HepG2 (cell line): ENCODE measurements at regions not wholly inside any gene's neighbourhood (a gene's known extent, or its start where the extent isn't known, plus 50 kb on each side); places are given as distances from the start of the nearest gene placed in this dataset.

Source experiments
- ATAC-seq: fragments of 200-7000 bp; cut with Tn5 transposase; 3 replicates; pipeline ENCODE4 v1.9.1; 2020; ENCODE audit warnings: mild to moderate bottlenecking, moderate library complexity
- BruUV-seq: library from RNA; stranded (reverse); fragments of 400-500 nt; replicated peaks from 2 replicates; lab custom pipeline; 2021; lab: Mats Ljungman, UMichigan
- CTCF ChIA-PET: fragments of 300-600 bp; formaldehyde crosslinking; extraction: SDS; loops from one replicate; lab custom pipeline; 2021; ENCODE audit warnings: low total read pairs, inconsistent platforms, low intra/inter-chr PET ratio; lab: Yijun Ruan, JAX
- POLR2A ChIA-PET: fragments of 350-600 bp; sonication (Branson Sonifier 250); formaldehyde crosslinking; loops from one replicate; lab custom pipeline; 2020; ENCODE audit warnings: antibody characterized with exemption, inconsistent platforms; lab: Yijun Ruan, JAX
- DNase-seq: peaks from one replicate; pipeline ENCODE4 v3.0.0-alpha.2; 2015; ENCODE audit warnings: low spot score
- FAIRE-seq: peaks from 3 replicates; lab custom pipeline; 2011; peaks lifted over from hg19 to GRCh38; lab: Jason Lieb, UNC
- H2AFZ ChIP-seq: one replicate; pipeline ENCODE4 v1.6.1; 2011; ENCODE audit warnings: low read length, inconsistent platforms
- H3K27ac ChIP-seq: fragments of 300-600 bp; 3 replicates; pipeline ENCODE4 v1.8.0; 2011; ENCODE audit warnings: mixed run types, mild to moderate bottlenecking, mixed read lengths, low read length, inconsistent platforms; ENCODE audit not compliant: insufficient read depth; ENCODE audit errors: extremely low read length
- H3K27me3 ChIP-seq, 2 experiments: fragments of 200-600 bp in 1 of 2; 2 replicates in 1 of 2; 3 replicates in 1 of 2; pipeline versions ENCODE4 v1.6.0 to v1.8.0; 2011; ENCODE audit warnings: low read length in 2 of 2, mild to moderate bottlenecking in 2 of 2, moderate library complexity in 2 of 2, inconsistent platforms in 1 of 2; ENCODE audit not compliant: insufficient read depth in 2 of 2, control insufficient read depth in 1 of 2
- H3K36me3 ChIP-seq, 2 experiments: fragments of 200-600 bp in 1 of 2; replicated peaks in 1 of 2; 2 replicates in 1 of 2; 3 replicates in 1 of 2; pipeline versions ENCODE4 v1.5.1 to v1.8.0; 2011; ENCODE audit warnings: low read length in 2 of 2, inconsistent platforms in 1 of 2; ENCODE audit not compliant: insufficient read depth in 2 of 2, control insufficient read depth in 1 of 2
- H3K4me1 ChIP-seq: 2 replicates; pipeline ENCODE4 v1.5.1; 2012; ENCODE audit warnings: low read length, inconsistent platforms; ENCODE audit not compliant: insufficient read depth
- H3K4me2 ChIP-seq: 2 replicates; pipeline ENCODE4 v1.6.0; 2011; ENCODE audit warnings: low read depth, low read length, inconsistent platforms
- H3K4me3 ChIP-seq, 3 experiments: fragments of 200-600 bp in 1 of 3; sonication (generic), shearing (Covaris generic) in 1 of 3; replicated peaks in 1 of 3; 2 replicates each; pipeline ENCODE4 v1.5.1; 2011 to 2016; ENCODE audit warnings: low read length in 3 of 3, inconsistent platforms in 2 of 3, low read depth in 2 of 3, mild to moderate bottlenecking in 2 of 3, control low read depth in 1 of 3, mixed read lengths in 1 of 3; ENCODE audit not compliant: insufficient read depth in 1 of 3
- H3K79me2 ChIP-seq: one replicate; pipeline ENCODE4 v1.6.1; 2011; ENCODE audit warnings: low read length, inconsistent platforms; ENCODE audit not compliant: insufficient read depth
- H3K9ac ChIP-seq: 2 replicates; pipeline ENCODE4 v1.6.0; 2011; ENCODE audit warnings: mild to moderate bottlenecking, low read depth, low read length, inconsistent platforms; ENCODE audit not compliant: insufficient read depth
- H3K9me3 ChIP-seq: 2 replicates; pipeline ENCODE4 v1.5.1; 2012; ENCODE audit warnings: mild to moderate bottlenecking, low read length
- H4K20me1 ChIP-seq: 2 replicates; pipeline ENCODE4 v1.6.0; 2011; ENCODE audit warnings: inconsistent platforms, mild to moderate bottlenecking, low read length, moderate library complexity; ENCODE audit not compliant: insufficient read depth
- DNMT3B ChIP-seq: conservative IDR thresholded peaks from 2 replicates; pipeline ENCODE4 v1.6.1; 2016; ENCODE audit warnings: missing biosample characterization, control low read depth
- EZH2 ChIP-seq: conservative IDR thresholded peaks from 2 replicates; pipeline ENCODE4 v1.6.1; 2012; ENCODE audit warnings: mild to moderate bottlenecking, low read depth, low read length, moderate library complexity
- GTF2F1 ChIP-seq: fragments of 150-350 bp; IDR thresholded peaks from 2 replicates; pipeline ENCODE4 v1.6.1; 2014; ENCODE audit warnings: low read length
- HOXA7 ChIP-seq: sonication (generic); formaldehyde crosslinking; IDR thresholded peaks from 2 replicates; pipeline ENCODE4 v1.8.1; 2022; ENCODE audit warnings: mild to moderate bottlenecking, missing genetic modification reagents, moderate library complexity
- IKZF4 ChIP-seq: sonication (generic); formaldehyde crosslinking; IDR thresholded peaks from 2 replicates; pipeline ENCODE4 v1.5.1; 2020; ENCODE audit warnings: borderline replicate concordance, mild to moderate bottlenecking, low read depth, missing genetic modification reagents; ENCODE audit errors: not compliant biosample characterization
- JUND ChIP-seq: sonication (generic); formaldehyde crosslinking; IDR thresholded peaks from 2 replicates; pipeline ENCODE4 v1.8.0; 2022; ENCODE audit warnings: mild to moderate bottlenecking, missing genetic modification reagents
- KDM4B ChIP-seq: sonication (generic); formaldehyde crosslinking; IDR thresholded peaks from 2 replicates; pipeline ENCODE4 v1.4.0; 2020; ENCODE audit warnings: missing genetic modification reagents
- MYC ChIP-seq: sonication (generic); formaldehyde crosslinking; IDR thresholded peaks from 2 replicates; pipeline ENCODE4 v1.9.0; 2021; ENCODE audit warnings: missing genetic modification reagents, borderline replicate concordance
- PAWR ChIP-seq: sonication (generic); formaldehyde crosslinking; IDR thresholded peaks from 2 replicates; pipeline ENCODE4 v1.4.0; 2020; ENCODE audit warnings: missing genetic modification reagents, mild to moderate bottlenecking, borderline replicate concordance
- RBAK ChIP-seq: sonication (generic); formaldehyde crosslinking; IDR thresholded peaks from 2 replicates; pipeline ENCODE4 v1.5.1; 2020; ENCODE audit warnings: mild to moderate bottlenecking, missing genetic modification reagents
- TSC22D2 ChIP-seq: sonication (generic); formaldehyde crosslinking; IDR thresholded peaks from 2 replicates; pipeline ENCODE4 v1.5.1; 2020; ENCODE audit warnings: missing genetic modification reagents, mild to moderate bottlenecking, borderline replicate concordance
- ZBTB20 ChIP-seq: sonication (generic); formaldehyde crosslinking; IDR thresholded peaks from 2 replicates; pipeline ENCODE4 v1.8.1; 2023; ENCODE audit warnings: missing genetic modification reagents, low read depth, mild to moderate bottlenecking, borderline replicate concordance
- ZFP37 ChIP-seq: sonication (generic); formaldehyde crosslinking; IDR thresholded peaks from 2 replicates; pipeline ENCODE4 v1.4.0; 2020; ENCODE audit warnings: missing genetic modification reagents, borderline replicate concordance
- ZNF619 ChIP-seq: sonication (generic); formaldehyde crosslinking; IDR thresholded peaks from 2 replicates; pipeline ENCODE4 v1.4.0; 2020; ENCODE audit warnings: mild to moderate bottlenecking, missing genetic modification reagents
- ZSCAN20 ChIP-seq: sonication (generic); formaldehyde crosslinking; IDR thresholded peaks from 2 replicates; pipeline ENCODE4 v1.4.0; 2020; ENCODE audit warnings: missing genetic modification reagents, mild to moderate bottlenecking, borderline replicate concordance
- WGBS: methylation state at CpG from one replicate; pipeline ENCODE4 v1.1.6; 2017; ENCODE audit warnings: low lambda C conversion rate; 5-methylcytosine and 5-hydroxymethylcytosine counted together
- in situ Hi-C: cut with HindIII; loops from 2 replicates; pipeline ENCODE4 v1.10.0; 2017; ENCODE audit warnings: low pct_unique_long_range_greater_than_20kb; ENCODE audit not compliant: extremely low pct_ligation_motif_present
- intact Hi-C: fragments of 100-400 bp; cut with micrococcal nuclease; formaldehyde crosslinking; loops from one replicate; pipeline ENCODE4 v1.10.0; 2022; ENCODE audit not compliant: unreplicated experiment
- TF ChIP-seq, protein P1 (sequence below): sonication (generic); formaldehyde crosslinking; IDR thresholded peaks from 2 replicates; pipeline ENCODE4 v1.4.0; 2020; ENCODE audit warnings: missing genetic modification reagents
- TF ChIP-seq, protein P2 (sequence below): sonication (generic); formaldehyde crosslinking; IDR thresholded peaks from 2 replicates; pipeline ENCODE4 v1.8.0; 2022; ENCODE audit warnings: mild to moderate bottlenecking, missing genetic modification reagents, moderate library complexity
- TF ChIP-seq, protein P3 (sequence below): sonication (generic); formaldehyde crosslinking; conservative IDR thresholded peaks from 2 replicates; pipeline ENCODE4 v1.5.0; 2020; ENCODE audit warnings: missing genetic modification reagents

DNA sequence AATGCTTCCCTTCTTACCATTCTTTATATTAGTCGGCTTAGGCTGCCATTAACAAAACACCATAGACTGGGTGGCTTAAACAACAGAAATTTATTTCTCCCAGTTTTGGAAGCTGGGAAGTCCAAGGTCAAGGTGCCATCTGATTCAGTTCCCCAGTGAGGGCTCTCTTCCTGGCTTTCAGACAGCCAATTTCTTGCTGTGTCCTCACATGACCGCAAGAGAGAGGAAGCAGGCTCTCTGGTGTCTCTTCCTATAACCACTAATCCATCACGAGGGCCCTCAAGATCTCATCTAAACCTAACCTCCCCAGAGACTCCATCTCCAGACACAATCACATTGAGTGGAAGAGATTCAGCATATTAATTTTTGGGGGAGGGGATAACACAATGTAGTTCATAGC lies 193.0 kb upstream of the SGK1 start:
- ATAC-seq (no peak), DNase-seq (no peak), FAIRE-seq (no peak)
- no peaks in the 10 kb centered on the region for H3K9me3 ChIP-seq
- WGBS: 46% methylated on average over 3 of the region's 3 CpGs
- intact Hi-C loops: no loop called here
- no peak overlapping the region for H2AFZ ChIP-seq
- no TSS peak for BruUV-seq
- ChIA-PET POLR2A (no interaction called here), CTCF (no interaction called here)
- H3K4me3 ChIP-seq: no peak overlapping the region
- H3K27ac ChIP-seq: no peak overlapping the region
- H3K4me2 ChIP-seq: no peak overlapping the region
- H3K4me1 ChIP-seq: no peaks in the 10 kb centered on the region
- H4K20me1 ChIP-seq: no peaks in the 10 kb centered on the region
- H3K36me3 ChIP-seq: no peaks in the 10 kb centered on the region
- no peaks in the 10 kb centered on the region for H3K79me2 ChIP-seq
- in situ Hi-C loops: no loop called here
- no peaks in the 10 kb centered on the region for H3K27me3 ChIP-seq
- TF ChIP-seq DNMT3B (CRISPR knock-in tag) (no peak), ZNF619 (CRISPR knock-in tag) (no peak), ZSCAN20 (CRISPR knock-in tag) (no peak), GTF2F1 (no peak), TSC22D2 (CRISPR knock-in tag) (no peak), RBAK (CRISPR knock-in tag) (no peak), KDM4B (CRISPR knock-in tag) (no peak), ZBTB20 (no peak), HOXA7 (CRISPR knock-in tag) (no peak), PAWR (no peak), IKZF4 (CRISPR knock-in tag) (no peak), MYC (no peak), EZH2 (no peak), JUND (CRISPR knock-in tag) (no peak), ZFP37 (CRISPR knock-in tag) (no peak)
- TF ChIP-seq, protein P1, sequence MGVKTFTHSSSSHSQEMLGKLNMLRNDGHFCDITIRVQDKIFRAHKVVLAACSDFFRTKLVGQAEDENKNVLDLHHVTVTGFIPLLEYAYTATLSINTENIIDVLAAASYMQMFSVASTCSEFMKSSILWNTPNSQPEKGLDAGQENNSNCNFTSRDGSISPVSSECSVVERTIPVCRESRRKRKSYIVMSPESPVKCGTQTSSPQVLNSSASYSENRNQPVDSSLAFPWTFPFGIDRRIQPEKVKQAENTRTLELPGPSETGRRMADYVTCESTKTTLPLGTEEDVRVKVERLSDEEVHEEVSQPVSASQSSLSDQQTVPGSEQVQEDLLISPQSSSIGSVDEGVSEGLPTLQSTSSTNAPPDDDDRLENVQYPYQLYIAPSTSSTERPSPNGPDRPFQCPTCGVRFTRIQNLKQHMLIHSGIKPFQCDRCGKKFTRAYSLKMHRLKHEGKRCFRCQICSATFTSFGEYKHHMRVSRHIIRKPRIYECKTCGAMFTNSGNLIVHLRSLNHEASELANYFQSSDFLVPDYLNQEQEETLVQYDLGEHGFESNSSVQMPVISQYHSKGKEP (CRISPR knock-in tag): no peak
- TF ChIP-seq, protein P2, sequence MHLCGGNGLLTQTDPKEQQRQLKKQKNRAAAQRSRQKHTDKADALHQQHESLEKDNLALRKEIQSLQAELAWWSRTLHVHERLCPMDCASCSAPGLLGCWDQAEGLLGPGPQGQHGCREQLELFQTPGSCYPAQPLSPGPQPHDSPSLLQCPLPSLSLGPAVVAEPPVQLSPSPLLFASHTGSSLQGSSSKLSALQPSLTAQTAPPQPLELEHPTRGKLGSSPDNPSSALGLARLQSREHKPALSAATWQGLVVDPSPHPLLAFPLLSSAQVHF (CRISPR knock-in tag): no peak
- TF ChIP-seq, protein P3, sequence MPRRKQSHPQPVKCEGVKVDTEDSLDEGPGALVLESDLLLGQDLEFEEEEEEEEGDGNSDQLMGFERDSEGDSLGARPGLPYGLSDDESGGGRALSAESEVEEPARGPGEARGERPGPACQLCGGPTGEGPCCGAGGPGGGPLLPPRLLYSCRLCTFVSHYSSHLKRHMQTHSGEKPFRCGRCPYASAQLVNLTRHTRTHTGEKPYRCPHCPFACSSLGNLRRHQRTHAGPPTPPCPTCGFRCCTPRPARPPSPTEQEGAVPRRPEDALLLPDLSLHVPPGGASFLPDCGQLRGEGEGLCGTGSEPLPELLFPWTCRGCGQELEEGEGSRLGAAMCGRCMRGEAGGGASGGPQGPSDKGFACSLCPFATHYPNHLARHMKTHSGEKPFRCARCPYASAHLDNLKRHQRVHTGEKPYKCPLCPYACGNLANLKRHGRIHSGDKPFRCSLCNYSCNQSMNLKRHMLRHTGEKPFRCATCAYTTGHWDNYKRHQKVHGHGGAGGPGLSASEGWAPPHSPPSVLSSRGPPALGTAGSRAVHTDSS (CRISPR knock-in tag): no peak
- H3K9ac ChIP-seq: no peak overlapping the region
